ENCODE measurements at regions not wholly inside any gene's neighbourhood (a gene's known extent, or its start where the extent isn't known, plus 50 kb on each side); places are given as distances from the start of the nearest gene placed in this dataset.

GRCh38 chr12:84495711-84496110 is 416.9 kb downstream of the SLC6A15 start:
- Histone ChIP-seq H3K4me2 (no peak overlapping the region), H3K79me2 (ENCODE audit: low read depth) (no peaks in the 10 kb centered on the region), H3K4me1 (no peaks in the 10 kb centered on the region), H4K20me1 (ENCODE audit: low read depth) (no peaks in the 10 kb centered on the region), H3K36me3 (no peaks in the 10 kb centered on the region), H3K27ac (no peak overlapping the region), H3K9me3 (ENCODE audit: low read depth) (no peaks in the 10 kb centered on the region), H3K27me3 (no peaks in the 10 kb centered on the region), H3K4me3 (no peak overlapping the region), H3F3A (ENCODE audit: low read depth) (no peaks in the 10 kb centered on the region), H2AFZ (replicated peaks) (no peak overlapping the region), H3K9ac (no peak overlapping the region)
- Mint-ChIP-seq H3K36me3 (no peaks in the 10 kb centered on the region), H3K4me3 (no peak overlapping the region), H3K9me3 (no peaks in the 10 kb centered on the region), H3K27ac (no peak overlapping the region), H3K4me1 (no peaks in the 10 kb centered on the region), H3K27me3 (ENCODE audit: insufficient read depth, low read depth) (no peaks in the 10 kb centered on the region)
- TF ChIP-seq EZH2phosphoT487 (IDR thresholded peaks at IDR 0.05) (no peak), CTCF (IDR thresholded peaks at IDR 0.05) (no peak), EZH2 (IDR thresholded peaks at IDR 0.05) (no peak)
- DNase-seq (ENCODE audit: low spot score), result no peak

DNA sequence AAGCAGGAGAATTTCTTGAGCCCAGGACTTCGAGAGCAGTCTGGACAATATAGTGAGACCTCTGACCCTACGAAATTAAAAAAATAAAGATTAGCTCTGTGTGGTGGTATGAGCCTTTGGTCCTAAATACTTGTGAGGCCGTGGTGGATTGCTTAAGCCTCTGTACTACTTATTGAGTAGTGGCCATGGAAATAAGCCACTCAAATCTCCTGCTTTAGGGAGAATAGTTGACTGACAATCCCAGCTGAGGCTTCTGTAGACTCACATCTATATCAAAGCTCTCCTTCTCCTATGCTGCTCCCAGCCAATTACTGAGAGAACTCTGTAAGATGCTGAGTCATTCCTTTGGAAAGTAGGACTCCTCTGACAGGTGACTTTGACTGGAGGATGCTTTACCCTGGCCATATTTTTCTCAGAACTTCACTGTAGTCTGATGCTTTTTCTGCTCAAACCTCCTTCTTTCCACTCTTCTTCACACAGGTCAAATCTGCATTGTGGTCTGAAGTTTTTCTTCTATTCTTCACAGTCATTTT is 420.2 kb downstream of the SLC6A15 start:
- no peaks in the 10 kb centered on the region for H3K36me3 ChIP-seq
- no peak overlapping the region for H3K4me3 Mint-ChIP-seq
- no peak overlapping the region for H3K4me2 ChIP-seq
- no peak overlapping the region for H3K4me3 ChIP-seq
- no peaks in the 10 kb centered on the region for H3K36me3 Mint-ChIP-seq
- no peaks in the 10 kb centered on the region for H3K4me1 ChIP-seq
- TF ChIP-seq EZH2 (IDR thresholded peaks at IDR 0.05), result no peak
- no peak for TF ChIP-seq CTCF (IDR thresholded peaks at IDR 0.05)
- no peak for TF ChIP-seq EZH2phosphoT487 (IDR thresholded peaks at IDR 0.05)
- no peak overlapping the region for H3K27ac Mint-ChIP-seq
- no peaks in the 10 kb centered on the region for H3K9me3 Mint-ChIP-seq
- H4K20me1 ChIP-seq (ENCODE audit: low read depth), result no peaks in the 10 kb centered on the region
- H3K9me3 ChIP-seq (ENCODE audit: low read depth), result no peaks in the 10 kb centered on the region
- H3K27me3 ChIP-seq, result no peaks in the 10 kb centered on the region
- no peak overlapping the region for H3K9ac ChIP-seq
- H3K79me2 ChIP-seq (ENCODE audit: low read depth), result no peaks in the 10 kb centered on the region
- H2AFZ ChIP-seq (replicated peaks), result no peak overlapping the region
- H3K27me3 Mint-ChIP-seq (ENCODE audit: insufficient read depth, low read depth), result no peaks in the 10 kb centered on the region
- no peak for DNase-seq (ENCODE audit: low spot score)
- peaks cover 6% of the 10 kb centered on the region for H3K4me1 Mint-ChIP-seq
- no peaks in the 10 kb centered on the region for H3F3A ChIP-seq (ENCODE audit: low read depth)
- no peak overlapping the region for H3K27ac ChIP-seq

GRCh38 chr12:84484798-84485197 is 427.8 kb downstream of the SLC6A15 start:
- H3K36me3 ChIP-seq, result no peaks in the 10 kb centered on the region
- Mint-ChIP-seq H3K36me3 (no peaks in the 10 kb centered on the region), H3K4me3 (no peak overlapping the region), H3K9me3 (no peaks in the 10 kb centered on the region), H3K4me1 (peaks cover 6% of the 10 kb centered on the region), H3K27me3 (ENCODE audit: insufficient read depth, low read depth) (no peaks in the 10 kb centered on the region), H3K27ac (no peak overlapping the region)
- H2AFZ ChIP-seq (replicated peaks), result no peak overlapping the region
- H3K4me3 ChIP-seq, result no peak overlapping the region
- H3K9ac ChIP-seq, result no peak overlapping the region
- H3K4me2 ChIP-seq, result no peak overlapping the region
- TF ChIP-seq EZH2phosphoT487 (IDR thresholded peaks at IDR 0.05), result no peak
- no peak for TF ChIP-seq CTCF (IDR thresholded peaks at IDR 0.05)
- no peak for TF ChIP-seq EZH2 (IDR thresholded peaks at IDR 0.05)
- no peaks in the 10 kb centered on the region for H3K4me1 ChIP-seq
- no peaks in the 10 kb centered on the region for H3F3A ChIP-seq (ENCODE audit: low read depth)
- no peak for DNase-seq (ENCODE audit: low spot score)
- H3K79me2 ChIP-seq (ENCODE audit: low read depth), result no peaks in the 10 kb centered on the region
- H3K9me3 ChIP-seq (ENCODE audit: low read depth), result no peaks in the 10 kb centered on the region
- no peak overlapping the region for H3K27ac ChIP-seq
- H4K20me1 ChIP-seq (ENCODE audit: low read depth), result no peaks in the 10 kb centered on the region
- H3K27me3 ChIP-seq, result no peaks in the 10 kb centered on the region

Measured in neural progenitor cell (in vitro differentiated cells).